Activated T-cell treated with anti-CD3 and anti-CD28 coated beads for 1 hour (primary cell): ENCODE measurements at regions not wholly inside any gene's neighbourhood (a gene's known extent, or its start where the extent isn't known, plus 50 kb on each side); places are given as distances from the start of the nearest gene placed in this dataset.
"Not testable (repeated sequence)": the region's sequence is repeated elsewhere in the genome, so short reads cannot be mapped to it uniquely, and the experiment has no call there.

Source experiments
- DNase-seq: peaks from one replicate; pipeline ENCODE4 v3.0.0-alpha.2; 2020; ENCODE audit warnings: low read depth

GRCh38 chr5:163569284-163569683, 63.9 kb downstream of the MAT2B start:
- DNase-seq, result no peak

GRCh38 chr5:163571744-163572143, 66.3 kb downstream of the MAT2B start:
- no peak for DNase-seq

- DNase-seq, result no peak
Observed at GRCh38 chr5:163574472-163575440, 69.3 kb downstream of the MAT2B start.

- DNase-seq, result no peak
Observed at GRCh38 chr5:163578652-163579051, 73.2 kb downstream of the MAT2B start.

- no peak for DNase-seq
Observed at GRCh38 chr5:163579729-163580128, 74.3 kb downstream of the MAT2B start.

- DNase-seq, result no peak
Observed at GRCh38 chr5:163580516-163580915, 75.1 kb downstream of the MAT2B start.

GRCh38 chr5:163583491-163584153, 78.2 kb downstream of the MAT2B start:
- not testable (repeated sequence) for DNase-seq

GRCh38 chr5:163585206-163585605, 79.8 kb downstream of the MAT2B start:
- no peak for DNase-seq

- no peak for DNase-seq
Observed at GRCh38 chr5:163586531-163586956, 81.1 kb downstream of the MAT2B start.

GRCh38 chr5:163594951-163595350, 89.5 kb downstream of the MAT2B start:
- no peak for DNase-seq

GRCh38 chr5:163595932-163596607, 90.7 kb downstream of the MAT2B start:
- DNase-seq, result no peak

- no peak for DNase-seq
Observed at GRCh38 chr5:163596608-163597315, 91.3 kb downstream of the MAT2B start.

GRCh38 chr5:163604013-163604412, 98.6 kb downstream of the MAT2B start:
- no peak for DNase-seq

GRCh38 chr5:163607256-163607655, 101.8 kb downstream of the MAT2B start:
- DNase-seq, result no peak

GRCh38 chr5:163608621-163609020, 103.2 kb downstream of the MAT2B start:
- no peak for DNase-seq

GRCh38 chr5:163609910-163610309, 104.5 kb downstream of the MAT2B start:
- DNase-seq, result no peak

- no peak for DNase-seq
Observed at GRCh38 chr5:163612358-163613149, 107.1 kb downstream of the MAT2B start.

GRCh38 chr5:163613150-163613442, 107.7 kb downstream of the MAT2B start:
- DNase-seq, result no peak

- DNase-seq, result no peak
Observed at GRCh38 chr5:163614787-163615186, 109.4 kb downstream of the MAT2B start.

GRCh38 chr5:163619273-163619934, 114.0 kb downstream of the MAT2B start:
- no peak for DNase-seq

- no peak for DNase-seq
Observed at GRCh38 chr5:163619951-163620350, 114.5 kb downstream of the MAT2B start.
